HL-60 (cell line): ENCODE measurements at regions not wholly inside any gene's neighbourhood (a gene's known extent, or its start where the extent isn't known, plus 50 kb on each side); places are given as distances from the start of the nearest gene placed in this dataset.

Experiments used
- DNase-seq, 2 experiments: peaks; one replicate each; pipeline ENCODE4 v3.0.0-alpha.2; 2010 to 2020; ENCODE audit warnings: low read depth in 1 of 2, low spot score in 1 of 2
- H3K27ac ChIP-seq: fragments of 250-450 bp; sonication (Bioruptor Pico); replicated peaks from 2 replicates; pipeline ENCODE4 v1.5.1; 2020; ENCODE audit warnings: mild to moderate bottlenecking, moderate library complexity
- H3K27me3 ChIP-seq: fragments of 250-450 bp; sonication (Bioruptor Pico); 2 replicates; pipeline ENCODE4 v1.5.1; 2021; ENCODE audit warnings: mild to moderate bottlenecking, moderate library complexity; ENCODE audit not compliant: insufficient read depth, poor library complexity, severe bottlenecking
- H3K4me3 ChIP-seq: replicated peaks from 2 replicates; pipeline ENCODE4 v1.5.1; 2011; ENCODE audit warnings: mild to moderate bottlenecking, control low read depth, low read length; ENCODE audit not compliant: insufficient read depth
- GABPA ChIP-seq: IDR thresholded peaks from 2 replicates; pipeline ENCODE4 v1.6.1; 2012; ENCODE audit warnings: low read depth
- POLR2AphosphoS5 ChIP-seq: IDR thresholded peaks from 2 replicates; pipeline ENCODE4 v1.6.1; 2012; ENCODE audit warnings: low read depth
- SPI1 ChIP-seq: IDR thresholded peaks from 2 replicates; pipeline ENCODE4 v1.6.1; 2012; ENCODE audit warnings: low read depth, mild to moderate bottlenecking, borderline replicate concordance
- TF ChIP-seq, protein P1 (sequence below): IDR thresholded peaks from 2 replicates; pipeline ENCODE4 v1.6.1; 2012; ENCODE audit warnings: low read depth; ENCODE audit not compliant: insufficient replicate concordance
- TF ChIP-seq, protein P2 (sequence below): IDR thresholded peaks from one replicate; pipeline ENCODE4 v1.5.1; 2011; ENCODE audit warnings: low read length, control low read depth, inconsistent platforms; ENCODE audit not compliant: insufficient read depth

DNA sequence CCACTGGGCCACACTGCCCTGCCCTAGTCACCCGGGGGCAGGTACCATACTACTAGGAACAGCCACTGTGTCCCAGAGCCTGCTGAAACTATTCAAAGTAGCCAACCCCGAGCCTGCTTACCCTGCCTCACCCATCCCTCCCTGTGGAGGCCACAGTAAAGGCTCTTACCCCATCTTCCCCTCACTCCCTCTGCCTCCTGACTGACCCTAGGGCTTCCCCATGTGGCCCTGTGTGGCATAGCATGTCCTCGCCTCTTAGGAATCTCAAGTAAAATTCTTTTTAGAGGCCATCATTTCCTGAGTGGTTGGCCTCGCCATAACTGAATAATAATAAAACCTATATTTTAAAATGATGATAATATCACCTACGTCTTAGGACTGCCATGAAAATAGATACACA is 112.2 kb upstream of the SLC6A11 start:
- DNase-seq = peak in 1 of 2 experiments; percentile 10
- TF ChIP-seq, protein P1, sequence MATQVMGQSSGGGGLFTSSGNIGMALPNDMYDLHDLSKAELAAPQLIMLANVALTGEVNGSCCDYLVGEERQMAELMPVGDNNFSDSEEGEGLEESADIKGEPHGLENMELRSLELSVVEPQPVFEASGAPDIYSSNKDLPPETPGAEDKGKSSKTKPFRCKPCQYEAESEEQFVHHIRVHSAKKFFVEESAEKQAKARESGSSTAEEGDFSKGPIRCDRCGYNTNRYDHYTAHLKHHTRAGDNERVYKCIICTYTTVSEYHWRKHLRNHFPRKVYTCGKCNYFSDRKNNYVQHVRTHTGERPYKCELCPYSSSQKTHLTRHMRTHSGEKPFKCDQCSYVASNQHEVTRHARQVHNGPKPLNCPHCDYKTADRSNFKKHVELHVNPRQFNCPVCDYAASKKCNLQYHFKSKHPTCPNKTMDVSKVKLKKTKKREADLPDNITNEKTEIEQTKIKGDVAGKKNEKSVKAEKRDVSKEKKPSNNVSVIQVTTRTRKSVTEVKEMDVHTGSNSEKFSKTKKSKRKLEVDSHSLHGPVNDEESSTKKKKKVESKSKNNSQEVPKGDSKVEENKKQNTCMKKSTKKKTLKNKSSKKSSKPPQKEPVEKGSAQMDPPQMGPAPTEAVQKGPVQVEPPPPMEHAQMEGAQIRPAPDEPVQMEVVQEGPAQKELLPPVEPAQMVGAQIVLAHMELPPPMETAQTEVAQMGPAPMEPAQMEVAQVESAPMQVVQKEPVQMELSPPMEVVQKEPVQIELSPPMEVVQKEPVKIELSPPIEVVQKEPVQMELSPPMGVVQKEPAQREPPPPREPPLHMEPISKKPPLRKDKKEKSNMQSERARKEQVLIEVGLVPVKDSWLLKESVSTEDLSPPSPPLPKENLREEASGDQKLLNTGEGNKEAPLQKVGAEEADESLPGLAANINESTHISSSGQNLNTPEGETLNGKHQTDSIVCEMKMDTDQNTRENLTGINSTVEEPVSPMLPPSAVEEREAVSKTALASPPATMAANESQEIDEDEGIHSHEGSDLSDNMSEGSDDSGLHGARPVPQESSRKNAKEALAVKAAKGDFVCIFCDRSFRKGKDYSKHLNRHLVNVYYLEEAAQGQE = no peak
- no peak for TF ChIP-seq SPI1
- no peak for TF ChIP-seq GABPA
- TF ChIP-seq POLR2AphosphoS5 = no peak
- TF ChIP-seq, protein P2, sequence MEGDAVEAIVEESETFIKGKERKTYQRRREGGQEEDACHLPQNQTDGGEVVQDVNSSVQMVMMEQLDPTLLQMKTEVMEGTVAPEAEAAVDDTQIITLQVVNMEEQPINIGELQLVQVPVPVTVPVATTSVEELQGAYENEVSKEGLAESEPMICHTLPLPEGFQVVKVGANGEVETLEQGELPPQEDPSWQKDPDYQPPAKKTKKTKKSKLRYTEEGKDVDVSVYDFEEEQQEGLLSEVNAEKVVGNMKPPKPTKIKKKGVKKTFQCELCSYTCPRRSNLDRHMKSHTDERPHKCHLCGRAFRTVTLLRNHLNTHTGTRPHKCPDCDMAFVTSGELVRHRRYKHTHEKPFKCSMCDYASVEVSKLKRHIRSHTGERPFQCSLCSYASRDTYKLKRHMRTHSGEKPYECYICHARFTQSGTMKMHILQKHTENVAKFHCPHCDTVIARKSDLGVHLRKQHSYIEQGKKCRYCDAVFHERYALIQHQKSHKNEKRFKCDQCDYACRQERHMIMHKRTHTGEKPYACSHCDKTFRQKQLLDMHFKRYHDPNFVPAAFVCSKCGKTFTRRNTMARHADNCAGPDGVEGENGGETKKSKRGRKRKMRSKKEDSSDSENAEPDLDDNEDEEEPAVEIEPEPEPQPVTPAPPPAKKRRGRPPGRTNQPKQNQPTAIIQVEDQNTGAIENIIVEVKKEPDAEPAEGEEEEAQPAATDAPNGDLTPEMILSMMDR = no peak
- Histone ChIP-seq H3K4me3 (no peak overlapping the region), H3K27ac (no peak overlapping the region), H3K27me3 (peaks cover 23% of the 10 kb centered on the region)

DNA sequence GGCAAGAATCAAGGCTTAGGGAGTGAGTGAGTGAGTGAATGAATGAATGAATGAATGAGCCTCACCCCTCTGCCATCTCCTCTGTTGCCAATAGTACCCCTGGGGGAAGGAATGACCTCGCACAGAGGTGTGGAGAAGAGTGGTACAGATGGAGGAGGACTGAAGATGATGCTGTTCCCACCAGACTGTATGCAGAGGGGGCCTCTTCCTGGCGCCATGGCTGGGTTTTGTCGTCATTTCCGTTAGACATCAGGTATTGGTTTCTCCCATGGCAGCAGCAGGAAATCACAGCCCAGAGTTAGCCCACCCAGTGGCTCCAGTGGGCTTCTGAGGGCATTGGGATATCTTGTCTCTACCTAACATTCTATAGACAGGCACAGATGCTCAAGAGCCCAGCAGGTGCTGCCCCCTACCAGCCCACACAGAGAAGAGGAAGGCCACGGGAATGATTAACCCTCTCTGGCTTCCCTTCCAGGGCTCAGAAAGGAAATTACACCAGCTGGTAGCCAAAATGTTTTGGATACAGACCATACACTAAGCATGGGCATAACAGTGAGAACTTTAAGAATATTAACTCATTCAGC is 109.8 kb upstream of the SLC6A11 start:
- Histone ChIP-seq H3K4me3 (no peak overlapping the region), H3K27me3 (peaks cover 23% of the 10 kb centered on the region), H3K27ac (no peak overlapping the region)
- no peak for DNase-seq
- TF ChIP-seq, protein P2 = no peak
- TF ChIP-seq GABPA = no peak
- TF ChIP-seq, protein P1 = no peak
- no peak for TF ChIP-seq POLR2AphosphoS5
- TF ChIP-seq SPI1 = no peak

DNA sequence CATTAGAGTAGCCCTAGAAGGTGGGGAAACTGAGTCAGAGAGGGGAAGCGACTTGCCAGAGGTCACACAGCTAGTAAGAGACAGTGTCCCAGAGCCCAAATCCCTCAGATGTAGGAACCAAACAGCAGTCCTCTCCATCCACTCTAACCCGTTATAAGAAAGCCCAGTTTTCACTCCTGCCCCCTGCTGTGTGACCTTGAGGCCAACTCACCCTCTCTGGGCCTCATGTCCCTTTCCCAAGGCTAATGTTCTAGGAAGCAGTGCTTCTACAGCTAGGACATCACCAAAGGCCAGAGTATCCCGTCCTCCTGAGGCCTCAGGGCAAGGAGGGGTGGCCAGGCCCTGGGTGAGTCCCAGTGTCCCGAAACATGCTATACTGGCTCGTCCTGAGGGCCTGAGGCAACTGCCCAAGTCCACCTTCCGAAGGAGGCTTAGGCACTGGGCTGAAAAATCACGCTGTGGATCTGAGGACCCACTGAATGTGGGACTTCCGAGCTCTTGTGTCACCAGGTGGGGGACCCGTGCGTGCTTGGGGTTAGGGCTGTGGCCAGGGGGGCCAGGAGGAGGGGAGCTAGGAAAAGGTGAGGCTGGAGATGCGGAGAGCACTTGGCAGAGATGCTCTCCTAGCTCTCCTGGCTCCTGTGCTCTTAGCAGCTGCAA is 109.2 kb upstream of the SLC6A11 start:
- Histone ChIP-seq H3K4me3 (no peak overlapping the region), H3K27ac (no peak overlapping the region), H3K27me3 (peaks cover 23% of the 10 kb centered on the region)
- TF ChIP-seq, protein P2 = no peak
- TF ChIP-seq GABPA = no peak
- TF ChIP-seq SPI1 = no peak
- TF ChIP-seq POLR2AphosphoS5 = no peak
- TF ChIP-seq, protein P1 = no peak
- no peak for DNase-seq
